Fibroblast of lung (primary cell): ENCODE measurements at regions not wholly inside any gene's neighbourhood (a gene's known extent, or its start where the extent isn't known, plus 50 kb on each side); places are given as distances from the start of the nearest gene placed in this dataset.

Source experiments
- DNase-seq, 2 donors: peaks; one replicate each; pipeline versions ENCODE4 v3.0.0 to v3.0.0-alpha.2; 2010; ENCODE audit warnings: low read depth in 2 of 2
- H2AFZ ChIP-seq: 2 replicates; pipeline ENCODE4 v1.5.1; 2012; ENCODE audit warnings: low read length, control low read depth, inconsistent platforms
- H3K27ac ChIP-seq: 2 replicates; pipeline ENCODE4 v1.5.1; 2011; ENCODE audit warnings: low read length, control low read depth; ENCODE audit not compliant: insufficient read depth
- H3K27me3 ChIP-seq: 2 replicates; pipeline ENCODE4 v1.5.1; 2011; ENCODE audit warnings: mild to moderate bottlenecking, low read length; ENCODE audit not compliant: control insufficient read depth, insufficient read depth
- H3K36me3 ChIP-seq: 2 replicates; pipeline ENCODE4 v1.5.1; 2011; ENCODE audit warnings: low read length; ENCODE audit not compliant: control insufficient read depth, insufficient read depth
- H3K4me1 ChIP-seq: 2 replicates; pipeline ENCODE4 v1.5.1; 2011; ENCODE audit warnings: low read length; ENCODE audit not compliant: control insufficient read depth, insufficient read depth; ENCODE audit errors: extremely low read depth
- H3K4me2 ChIP-seq: 2 replicates; pipeline ENCODE4 v1.5.1; 2011; ENCODE audit warnings: low read length, control low read depth; ENCODE audit not compliant: insufficient read depth; ENCODE audit errors: extremely low read depth
- H3K4me3 ChIP-seq, 4 experiments: fragments of 200-600 bp in 1 of 4; sonication (generic) in 1 of 4; replicated peaks in 1 of 4; 2 replicates each; pipeline ENCODE4 v1.5.1; 2011 to 2016; ENCODE audit warnings: low read length in 4 of 4, low read depth in 3 of 4, mild to moderate bottlenecking in 3 of 4, control low read depth in 2 of 4, inconsistent platforms in 1 of 4, mixed read lengths in 1 of 4; ENCODE audit not compliant: insufficient read depth in 1 of 4; ENCODE audit errors: control extremely low read depth in 1 of 4
- H3K79me2 ChIP-seq: 2 replicates; pipeline ENCODE4 v1.5.1; 2012; ENCODE audit warnings: mild to moderate bottlenecking, low read length, inconsistent platforms; ENCODE audit not compliant: control insufficient read depth, insufficient read depth
- H3K9ac ChIP-seq: 2 replicates; pipeline ENCODE4 v1.5.1; 2011; ENCODE audit warnings: mild to moderate bottlenecking, low read length, control low read depth; ENCODE audit not compliant: insufficient read depth
- H3K9me3 ChIP-seq: 2 replicates; pipeline ENCODE4 v1.5.1; 2012; ENCODE audit warnings: low read depth, low read length; ENCODE audit not compliant: control insufficient read depth, insufficient read depth
- H4K20me1 ChIP-seq: 2 replicates; pipeline ENCODE4 v1.5.1; 2011; ENCODE audit warnings: low read length; ENCODE audit not compliant: control insufficient read depth, insufficient read depth; ENCODE audit errors: extremely low read depth
- CTCF ChIP-seq, 2 donors: IDR thresholded peaks in 1 of 2; conservative IDR thresholded peaks in 1 of 2; 1 replicate in 1 of 2; 2 replicates in 1 of 2; pipeline ENCODE4 v1.5.1; 2011 to 2012; ENCODE audit warnings: low read length in 2 of 2, control low read depth in 1 of 2, inconsistent platforms in 1 of 2, low read depth in 1 of 2, mild to moderate bottlenecking in 1 of 2
- EZH2 ChIP-seq: IDR thresholded peaks from 2 replicates; pipeline ENCODE4 v1.5.1; 2012; ENCODE audit warnings: low read length, control low read depth, mild to moderate bottlenecking; ENCODE audit errors: missing control alignments

GRCh38 chr10:128277267-128277840 is 151.1 kb upstream of the MKI67 start:
- Histone ChIP-seq H3K9me3 (no peaks in the 10 kb centered on the region), H3K27ac (no peak overlapping the region), H3K4me2 (no peak overlapping the region), H3K4me3 (no peak overlapping the region), H3K36me3 (no peaks in the 10 kb centered on the region), H3K4me1 (no peaks in the 10 kb centered on the region), H2AFZ (no peak overlapping the region), H3K27me3 (no peaks in the 10 kb centered on the region), H3K9ac (no peak overlapping the region), H3K79me2 (no peaks in the 10 kb centered on the region), H4K20me1 (no peaks in the 10 kb centered on the region)
- TF ChIP-seq CTCF (conservative IDR thresholded peaks at IDR 0.05 in 1 of 2, IDR thresholded peaks at IDR 0.05 in 1 of 2; ENCODE audit: low read depth in 1 of 2, low read length in 2 of 2) = no peak
- no peak for TF ChIP-seq EZH2
- no peak for DNase-seq

GRCh38 chr10:128278362-128278761 is 152.1 kb upstream of the MKI67 start:
- TF ChIP-seq EZH2 (no peak), CTCF (conservative IDR thresholded peaks at IDR 0.05 in 1 of 2, IDR thresholded peaks at IDR 0.05 in 1 of 2; ENCODE audit: low read depth in 1 of 2, low read length in 2 of 2) (no peak)

GRCh38 chr10:128280271-128280670 is 154.0 kb upstream of the MKI67 start:
- H3K36me3 ChIP-seq = no peaks in the 10 kb centered on the region
- DNase-seq = no peak
- H3K9ac ChIP-seq = no peak overlapping the region
- H3K9me3 ChIP-seq = no peaks in the 10 kb centered on the region
- no peaks in the 10 kb centered on the region for H4K20me1 ChIP-seq
- no peak overlapping the region for H3K4me2 ChIP-seq
- no peaks in the 10 kb centered on the region for H3K79me2 ChIP-seq
- H2AFZ ChIP-seq = no peak overlapping the region
- H3K27me3 ChIP-seq = no peaks in the 10 kb centered on the region
- H3K4me3 ChIP-seq = no peak overlapping the region
- no peaks in the 10 kb centered on the region for H3K4me1 ChIP-seq
- no peak for TF ChIP-seq EZH2
- TF ChIP-seq CTCF (conservative IDR thresholded peaks at IDR 0.05 in 1 of 2, IDR thresholded peaks at IDR 0.05 in 1 of 2; ENCODE audit: low read depth in 1 of 2, low read length in 2 of 2) = no peak
- no peak overlapping the region for H3K27ac ChIP-seq

More at GRCh38 chr10:128278362-128278761, 152.1 kb upstream of the MKI67 start:
- Histone ChIP-seq H3K27me3 (no peaks in the 10 kb centered on the region), H3K27ac (no peak overlapping the region), H3K9ac (no peak overlapping the region), H3K9me3 (no peaks in the 10 kb centered on the region), H3K79me2 (no peaks in the 10 kb centered on the region), H3K4me2 (no peak overlapping the region), H3K4me3 (no peak overlapping the region), H3K36me3 (no peaks in the 10 kb centered on the region), H4K20me1 (no peaks in the 10 kb centered on the region), H2AFZ (no peak overlapping the region), H3K4me1 (no peaks in the 10 kb centered on the region)
- no peak for DNase-seq
